HG02852 (cell line): ENCODE measurements at regions not wholly inside any gene's neighbourhood (a gene's known extent, or its start where the extent isn't known, plus 50 kb on each side); places are given as distances from the start of the nearest gene placed in this dataset.
"Not testable (repeated sequence)": the region's sequence is repeated elsewhere in the genome, so short reads cannot be mapped to it uniquely, and the experiment has no call there.

Experiments
- ATAC-seq: cut with Tn5 transposase; IDR thresholded peaks from one replicate; pipeline ENCODE4 v1.9.1; 2021; ENCODE audit warnings: mild to moderate bottlenecking, moderate library complexity; ENCODE audit not compliant: unreplicated experiment

- ATAC-seq: no peak
These were observed 619.3 kb downstream of the TRIB2 start for GRCh38 chr2:13335862-13336535.

GRCh38 chr2:13351068-13351467, 634.3 kb downstream of the TRIB2 start:
- ATAC-seq: no peak

- no peak for ATAC-seq
These were observed 636.3 kb downstream of the TRIB2 start for GRCh38 chr2:13353083-13353482.

DNA sequence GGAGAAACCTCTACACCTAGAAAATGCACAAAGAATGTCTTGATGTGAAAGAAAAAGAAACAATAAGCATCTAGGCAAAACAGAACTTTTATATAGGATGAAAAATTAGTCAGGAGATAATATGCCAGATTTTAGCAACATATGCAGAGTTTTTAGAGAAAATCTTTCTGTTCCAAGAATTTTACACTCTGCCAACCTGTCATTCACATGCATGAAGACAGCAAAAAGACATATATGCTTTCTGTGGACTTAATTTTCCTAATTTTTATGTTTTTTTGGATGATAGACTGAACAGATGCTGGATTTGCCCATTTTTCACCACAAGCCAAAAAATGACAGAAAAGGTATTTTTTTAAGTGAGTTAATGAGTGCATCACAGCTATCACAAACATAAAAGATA, 637.3 kb downstream of the TRIB2 start:
- no peak for ATAC-seq

DNA sequence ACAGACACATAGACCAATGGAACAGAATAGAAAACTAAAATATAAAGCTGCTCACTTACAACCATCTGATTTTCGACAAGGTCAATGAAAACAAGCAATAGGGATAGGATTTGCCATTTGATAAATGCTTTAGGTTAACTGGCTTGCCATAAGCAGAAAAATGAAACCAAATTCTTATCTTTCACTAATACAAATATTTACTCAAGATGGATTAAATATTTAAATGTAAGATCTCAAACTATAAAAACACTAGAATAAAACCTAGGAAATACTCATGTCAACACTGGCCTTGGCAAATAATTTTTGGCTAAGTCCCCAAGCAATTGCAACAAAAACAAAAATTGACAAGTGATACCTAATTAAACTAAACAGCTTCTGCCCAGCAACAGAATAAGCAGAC, 665.2 kb downstream of the TRIB2 start:
- not testable (repeated sequence) for ATAC-seq

DNA sequence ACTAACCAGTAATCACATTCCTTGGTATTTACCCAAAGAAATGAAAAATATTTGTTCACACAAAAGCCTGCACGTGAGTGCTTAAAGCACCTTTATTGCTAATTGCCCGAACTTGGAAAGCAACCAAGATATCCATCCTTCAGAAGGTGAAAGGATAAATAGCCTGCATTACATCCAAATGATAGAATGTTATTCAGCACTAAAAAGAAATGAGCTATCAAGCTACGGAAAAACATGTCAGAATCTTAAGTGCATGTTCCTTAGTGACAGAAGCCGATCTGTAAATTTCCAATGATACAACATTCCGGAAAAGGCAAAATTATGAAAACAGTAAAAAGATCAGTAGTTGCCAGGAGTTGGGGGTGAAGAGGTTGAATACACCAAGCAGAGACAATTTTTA, 672.4 kb downstream of the TRIB2 start:
- ATAC-seq: not testable (repeated sequence)

DNA sequence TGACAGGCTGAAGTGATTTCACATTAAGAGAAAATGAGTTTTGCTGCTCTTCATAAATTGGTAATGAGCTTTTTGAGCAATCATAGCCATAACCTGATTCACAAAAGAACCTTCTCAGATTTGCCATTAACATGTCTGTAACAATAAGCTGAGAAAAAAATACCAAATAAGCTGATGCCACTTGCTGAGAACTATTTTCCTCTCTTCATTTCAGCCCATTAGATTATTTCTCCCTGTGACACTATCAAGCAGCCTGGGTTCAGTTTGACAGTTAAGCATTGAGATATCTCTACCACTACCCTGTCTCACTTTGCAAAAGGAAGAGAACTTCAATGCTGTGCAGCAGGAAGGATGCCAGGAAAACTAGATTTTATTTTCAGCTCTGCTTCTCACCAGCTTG, 673.9 kb downstream of the TRIB2 start:
- ATAC-seq: no peak

DNA sequence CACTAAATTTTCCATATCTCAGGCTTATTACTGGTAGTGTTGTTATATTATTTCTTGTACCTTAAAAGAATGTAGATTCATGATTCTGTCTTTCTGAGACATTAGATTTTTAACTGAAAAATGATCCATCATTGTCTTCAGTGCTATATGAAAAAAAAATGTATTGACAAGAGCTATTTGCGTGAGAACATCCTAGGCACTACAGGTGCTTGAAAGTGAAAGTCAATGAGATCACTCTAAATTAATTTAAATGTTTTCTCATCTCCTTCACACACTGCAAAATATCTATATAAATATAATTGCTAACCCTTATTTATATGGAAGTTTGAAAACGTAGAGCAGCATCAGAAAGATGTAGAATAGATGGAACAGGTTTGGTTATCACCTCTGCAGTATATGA, 684.6 kb downstream of the TRIB2 start:
- no peak for ATAC-seq

GRCh38 chr2:13413989-13414388, 697.3 kb downstream of the TRIB2 start:
- no peak for ATAC-seq

- ATAC-seq: no peak
These were observed 698.2 kb downstream of the TRIB2 start for GRCh38 chr2:13414897-13415296.

DNA sequence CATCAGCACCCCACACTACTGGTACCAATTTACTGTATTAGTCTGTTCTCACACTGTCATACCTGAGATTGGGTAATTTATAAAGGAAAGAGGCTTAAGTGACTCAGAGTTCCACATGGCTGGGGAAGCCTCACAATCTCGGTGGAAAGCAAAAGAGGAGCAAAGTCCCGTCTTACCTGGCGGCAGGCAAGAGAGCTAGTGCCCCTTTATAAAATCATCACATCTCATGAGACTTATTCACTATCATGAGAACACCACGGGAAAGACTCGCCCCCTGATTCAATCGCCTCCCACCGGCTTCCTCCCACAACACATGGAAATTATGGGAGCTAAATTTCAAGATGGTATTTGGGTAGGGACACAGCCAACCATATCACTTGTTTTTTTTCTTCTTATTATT, 717.2 kb downstream of the TRIB2 start:
- ATAC-seq: no peak

DNA sequence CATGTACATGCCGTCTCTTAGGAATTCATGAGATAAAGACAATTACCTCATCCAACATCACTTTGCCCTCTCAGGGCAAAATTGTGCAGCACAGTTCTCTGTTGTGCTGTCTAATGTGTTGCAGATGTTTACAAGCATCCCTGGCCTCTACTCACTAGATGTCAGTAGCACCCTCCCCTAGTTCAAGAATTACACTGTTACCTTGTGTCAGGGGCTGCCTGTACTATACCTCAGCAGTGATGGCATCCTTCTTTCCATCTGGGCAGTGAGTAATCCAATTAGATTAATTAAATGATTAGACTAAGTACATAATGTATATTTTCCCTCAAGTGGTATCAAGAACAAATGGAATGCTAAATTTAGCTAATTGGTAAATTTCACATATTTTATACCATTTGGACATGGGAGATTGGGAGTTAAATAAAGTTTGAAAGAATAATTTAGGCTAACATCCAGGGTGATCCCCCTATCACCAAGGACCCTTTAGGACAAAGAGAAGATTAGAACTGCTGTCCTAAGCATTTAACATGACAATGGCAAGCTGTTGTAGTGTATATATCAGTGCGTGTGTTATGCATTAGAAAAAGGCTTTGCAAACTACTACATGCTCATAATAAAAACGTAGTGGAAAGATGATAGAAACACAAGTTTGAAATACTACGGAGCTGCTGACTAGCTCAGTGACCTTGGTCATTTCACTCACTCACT, 727.0 kb downstream of the TRIB2 start:
- ATAC-seq: not testable (repeated sequence)

- no peak for ATAC-seq
These were observed 745.7 kb downstream of the TRIB2 start for GRCh38 chr2:13462464-13462863.

DNA sequence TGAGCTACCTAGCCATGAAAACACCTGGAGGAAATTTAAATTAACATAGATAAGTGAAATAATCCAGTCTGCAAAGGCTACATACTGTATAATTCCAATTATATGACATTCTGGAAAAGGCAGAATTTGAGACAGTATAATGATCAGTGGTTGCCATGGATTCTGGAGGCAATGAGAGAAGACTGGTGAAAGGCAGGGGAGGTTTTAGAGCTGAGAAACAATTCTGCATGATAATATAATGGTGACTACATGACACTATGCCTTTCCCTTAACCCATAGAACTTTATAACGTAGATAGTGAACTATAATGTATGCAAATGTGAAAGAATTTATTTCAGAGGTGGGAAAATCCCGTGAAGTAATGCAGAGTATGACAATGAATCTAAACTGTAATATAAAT, 749.3 kb downstream of the TRIB2 start:
- ATAC-seq: no peak

DNA sequence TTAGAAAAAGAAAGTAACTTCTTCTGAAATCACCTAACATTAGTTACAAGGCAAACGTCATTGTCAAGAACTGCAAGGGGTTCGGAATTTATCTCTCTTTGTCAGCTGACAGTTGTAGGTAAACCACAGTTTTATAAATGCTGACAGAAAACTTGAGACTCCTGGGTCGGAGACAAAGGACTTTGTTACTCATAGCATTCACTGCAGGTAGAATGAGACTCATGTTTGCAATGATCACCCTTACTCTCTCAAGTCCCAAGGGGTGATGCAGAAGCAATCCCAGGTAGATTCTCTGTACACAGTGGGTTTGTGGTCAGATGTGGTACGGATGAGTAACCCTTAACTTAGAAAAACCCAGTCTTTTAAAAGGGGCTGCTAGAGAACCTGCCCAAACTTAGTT, 757.8 kb downstream of the TRIB2 start:
- ATAC-seq: no peak

GRCh38 chr2:13480057-13480456, 763.3 kb downstream of the TRIB2 start:
- peak; percentile 88 for ATAC-seq

- no peak for ATAC-seq
These were observed 764.5 kb downstream of the TRIB2 start for GRCh38 chr2:13481201-13481600.

GRCh38 chr2:13485256-13485655, 768.5 kb downstream of the TRIB2 start:
- no peak for ATAC-seq

- no peak for ATAC-seq
These were observed 772.2 kb downstream of the TRIB2 start for GRCh38 chr2:13488965-13489364.

DNA sequence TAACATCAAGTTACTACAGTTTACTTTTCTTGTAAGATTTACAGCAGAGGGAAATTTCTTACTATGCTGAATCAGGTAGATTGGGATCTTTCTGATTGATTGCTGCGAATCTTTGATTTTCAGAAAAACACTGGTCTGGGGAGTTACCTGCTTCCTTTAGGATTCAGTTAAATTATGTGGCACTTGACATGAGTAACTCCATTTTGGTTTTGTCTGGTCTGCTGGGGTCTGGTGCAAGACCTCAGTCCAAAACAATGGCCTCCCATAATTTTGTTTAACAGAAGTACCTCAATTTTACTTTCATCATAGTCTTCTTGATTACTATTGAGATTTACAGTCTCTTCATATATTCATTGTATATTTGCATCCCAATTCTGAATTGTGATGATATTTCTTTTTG, 775.5 kb downstream of the TRIB2 start:
- no peak for ATAC-seq

DNA sequence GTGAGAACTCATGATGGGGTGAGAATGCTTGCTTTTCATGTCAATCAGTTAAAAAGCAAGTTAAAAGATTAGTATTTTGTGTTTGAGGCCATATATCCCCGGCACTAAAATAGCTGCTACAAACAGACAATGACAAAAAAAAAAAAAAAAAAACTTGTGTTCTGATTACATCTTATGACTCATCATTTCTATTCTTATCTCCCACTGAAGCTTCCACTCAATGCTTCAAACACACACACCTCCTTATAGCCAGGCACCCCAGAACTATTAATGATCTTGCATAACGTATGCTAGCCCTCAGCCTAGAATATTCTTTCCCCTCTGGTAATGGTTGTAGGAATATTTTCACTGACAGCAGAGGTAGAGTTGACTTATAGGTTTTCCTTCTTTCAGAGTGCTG, 778.3 kb downstream of the TRIB2 start:
- ATAC-seq: no peak

GRCh38 chr2:13504808-13505207, 788.1 kb downstream of the TRIB2 start:
- peak; percentile 88 for ATAC-seq

DNA sequence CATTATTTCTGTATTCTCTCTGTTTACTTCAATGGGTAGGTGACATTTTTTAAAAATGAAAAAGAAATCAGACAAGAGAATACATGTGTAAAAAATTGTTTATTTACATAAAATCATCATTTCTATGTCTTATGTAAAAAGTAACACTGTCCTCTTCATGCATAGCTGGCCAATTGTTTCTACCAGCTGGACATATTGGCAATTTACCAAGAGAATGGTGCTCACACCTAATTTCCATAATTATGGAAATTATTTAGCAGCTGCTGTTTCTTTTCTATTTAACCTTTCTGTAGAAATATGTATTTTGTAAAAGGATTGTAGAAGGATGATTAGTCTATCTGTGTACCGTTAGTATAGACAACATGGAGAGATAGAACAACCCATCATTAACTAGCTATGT, 791.9 kb downstream of the TRIB2 start:
- no peak for ATAC-seq
